HEK293T (cell line): ENCODE measurements at regions not wholly inside any gene's neighbourhood (a gene's known extent, or its start where the extent isn't known, plus 50 kb on each side); places are given as distances from the start of the nearest gene placed in this dataset.

Experiments used
- ARNT ChIP-seq: fragments of 450-650 bp; IDR thresholded peaks from 2 replicates; pipeline ENCODE4 v1.6.1; 2017; ENCODE audit warnings: mild to moderate bottlenecking
- BHLHE40 ChIP-seq: fragments of 450-650 bp; IDR thresholded peaks from 2 replicates; pipeline ENCODE4 v1.6.1; 2016; ENCODE audit warnings: mild to moderate bottlenecking, moderate library complexity, borderline replicate concordance
- FOXA1 ChIP-seq: fragments of 450-650 bp; IDR thresholded peaks from 2 replicates; pipeline ENCODE4 v1.6.1; 2016; ENCODE audit warnings: mild to moderate bottlenecking
- LEF1 ChIP-seq: fragments of 450-650 bp; IDR thresholded peaks from 2 replicates; pipeline ENCODE4 v1.6.1; 2017; ENCODE audit warnings: mild to moderate bottlenecking, borderline replicate concordance
- SUZ12 ChIP-seq: fragments of 450-650 bp; IDR thresholded peaks from 2 replicates; pipeline ENCODE4 v1.6.1; 2016; ENCODE audit warnings: mild to moderate bottlenecking
- TARDBP ChIP-seq: fragments of 450-650 bp; IDR thresholded peaks from 2 replicates; pipeline ENCODE4 v1.6.1; 2016
- TF ChIP-seq, protein P1 (sequence below): fragments of 450-650 bp; IDR thresholded peaks from 2 replicates; pipeline ENCODE4 v1.6.1; 2016

DNA sequence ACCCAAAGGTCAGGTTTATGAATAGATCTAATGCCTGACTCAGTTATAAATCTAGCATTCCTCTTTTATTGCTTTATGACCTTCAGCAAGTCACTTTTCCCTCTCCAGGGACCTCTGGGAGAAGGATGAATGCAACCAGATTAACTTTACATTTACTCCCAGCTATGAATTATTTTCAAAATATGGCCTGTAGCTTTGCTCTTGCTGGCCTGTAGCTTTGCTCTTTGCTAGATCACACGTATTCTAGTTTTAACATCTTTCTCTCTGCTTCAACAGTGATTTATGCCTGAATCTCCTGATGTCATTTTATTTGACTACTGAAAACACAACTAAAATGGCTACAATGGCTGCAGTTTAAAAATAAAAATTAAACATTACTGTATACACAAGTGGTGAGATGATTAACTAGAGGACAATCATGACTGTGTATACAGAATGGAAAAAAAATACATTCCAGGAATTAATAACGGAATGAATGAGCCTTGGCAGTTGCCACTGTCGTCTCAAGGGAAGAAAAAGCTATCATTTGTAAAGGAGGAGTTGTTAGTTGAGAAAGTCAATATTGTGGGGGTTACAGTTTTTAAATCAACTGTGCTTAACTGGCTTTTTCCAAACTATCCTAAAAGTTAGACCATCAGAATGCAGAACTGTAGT, 434.5 kb upstream of the GOT2 start:
- TF ChIP-seq ARNT (no peak), SUZ12 (no peak), LEF1 (no peak), FOXA1 (no peak), BHLHE40 (no peak), TARDBP (no peak)
- TF ChIP-seq, protein P1, sequence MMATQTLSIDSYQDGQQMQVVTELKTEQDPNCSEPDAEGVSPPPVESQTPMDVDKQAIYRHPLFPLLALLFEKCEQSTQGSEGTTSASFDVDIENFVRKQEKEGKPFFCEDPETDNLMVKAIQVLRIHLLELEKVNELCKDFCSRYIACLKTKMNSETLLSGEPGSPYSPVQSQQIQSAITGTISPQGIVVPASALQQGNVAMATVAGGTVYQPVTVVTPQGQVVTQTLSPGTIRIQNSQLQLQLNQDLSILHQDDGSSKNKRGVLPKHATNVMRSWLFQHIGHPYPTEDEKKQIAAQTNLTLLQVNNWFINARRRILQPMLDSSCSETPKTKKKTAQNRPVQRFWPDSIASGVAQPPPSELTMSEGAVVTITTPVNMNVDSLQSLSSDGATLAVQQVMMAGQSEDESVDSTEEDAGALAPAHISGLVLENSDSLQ, result no peak
